DOHH2 (cell line): ENCODE measurements at regions not wholly inside any gene's neighbourhood (a gene's known extent, or its start where the extent isn't known, plus 50 kb on each side); places are given as distances from the start of the nearest gene placed in this dataset.

ENCODE experiments used
- H3F3A ChIP-seq: fragments of 200-600 bp; sonication (generic), shearing (Covaris generic); 2 replicates; pipeline ENCODE4 v1.6.0; 2016; ENCODE audit warnings: antibody characterized with exemption, mild to moderate bottlenecking; ENCODE audit not compliant: control insufficient read depth, insufficient read depth
- H3K27ac ChIP-seq: fragments of 200-600 bp; sonication (generic); 2 replicates; pipeline ENCODE4 v1.5.1; 2014; ENCODE audit warnings: low read depth, mild to moderate bottlenecking, low read length, moderate library complexity
- H3K27me3 ChIP-seq: fragments of 200-600 bp; sonication (generic); 2 replicates; pipeline ENCODE4 v1.6.1; 2014; ENCODE audit warnings: mild to moderate bottlenecking, low read length, mixed read lengths; ENCODE audit not compliant: control insufficient read depth
- H3K36me3 ChIP-seq: fragments of 200-600 bp; sonication (generic); 2 replicates; pipeline ENCODE4 v1.6.1; 2014; ENCODE audit warnings: mild to moderate bottlenecking, low read length, moderate library complexity, mixed read lengths; ENCODE audit not compliant: control insufficient read depth
- H3K4me1 ChIP-seq: fragments of 200-600 bp; sonication (generic); 2 replicates; pipeline ENCODE4 v1.6.1; 2014; ENCODE audit warnings: mild to moderate bottlenecking, low read length, mixed read lengths; ENCODE audit not compliant: control insufficient read depth
- H3K4me2 ChIP-seq: fragments of 200-600 bp; sonication (generic); 2 replicates; pipeline ENCODE4 v1.6.0; 2014; ENCODE audit warnings: mild to moderate bottlenecking, low read length, moderate library complexity
- H3K4me3 ChIP-seq: fragments of 200-600 bp; sonication (generic); 2 replicates; pipeline ENCODE4 v1.5.1; 2014; ENCODE audit warnings: mild to moderate bottlenecking, low read length, mixed read lengths
- H3K79me2 ChIP-seq: fragments of 200-600 bp; sonication (generic); 2 replicates; pipeline ENCODE4 v1.6.1; 2014; ENCODE audit warnings: mild to moderate bottlenecking, low read length, mixed read lengths; ENCODE audit not compliant: control insufficient read depth
- H3K9me2 ChIP-seq: fragments of 200-600 bp; sonication (generic); replicated peaks from 2 replicates; pipeline ENCODE4 v1.6.1; 2014; ENCODE audit warnings: mild to moderate bottlenecking, low read length, mixed read lengths; ENCODE audit not compliant: control insufficient read depth
- H3K9me3 ChIP-seq: fragments of 200-600 bp; sonication (generic); 2 replicates; pipeline ENCODE4 v1.6.1; 2014; ENCODE audit warnings: antibody characterized with exemption, low read length, mixed read lengths; ENCODE audit not compliant: control insufficient read depth, insufficient read depth
- H4K20me1 ChIP-seq: fragments of 200-600 bp; sonication (generic); 2 replicates; pipeline ENCODE4 v1.6.0; 2014; ENCODE audit warnings: low read depth, mild to moderate bottlenecking, antibody characterized with exemption, low read length, moderate library complexity; ENCODE audit not compliant: control insufficient read depth, insufficient read depth
- EZH2phosphoT487 ChIP-seq: fragments of 200-600 bp; sonication (generic); IDR thresholded peaks from 2 replicates; pipeline ENCODE4 v1.6.1; 2017; ENCODE audit warnings: borderline replicate concordance, mild to moderate bottlenecking, antibody characterized with exemption, low read length, moderate library complexity, mixed read lengths
- TF ChIP-seq, protein P1 (sequence below): fragments of 200-600 bp; sonication (generic); IDR thresholded peaks from one replicate; pipeline ENCODE4 v1.5.1; 2014; ENCODE audit warnings: antibody characterized with exemption, mild to moderate bottlenecking, low read depth, low read length; ENCODE audit not compliant: poor library complexity, severe bottlenecking

DNA sequence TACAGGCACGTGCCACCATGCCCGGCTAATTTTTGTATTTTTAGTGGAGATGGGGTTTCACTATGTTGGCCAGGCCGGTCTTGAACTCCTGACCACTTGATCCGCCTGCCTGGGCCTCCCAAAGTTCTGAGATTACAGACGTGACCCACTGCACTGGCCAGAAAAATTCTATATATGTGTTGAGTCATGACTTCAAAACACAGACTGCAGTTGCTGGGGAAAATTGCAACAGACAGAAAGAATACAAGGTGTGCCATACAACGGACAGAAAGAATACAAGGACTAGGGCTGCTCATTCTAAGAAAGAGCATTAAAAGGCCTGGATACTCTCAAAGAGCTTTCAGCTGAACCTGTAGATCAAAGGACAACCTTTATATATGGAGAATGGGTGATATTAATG is 109.6 kb upstream of the ACSL4 start:
- TF ChIP-seq EZH2phosphoT487, result no peak
- TF ChIP-seq, protein P1, sequence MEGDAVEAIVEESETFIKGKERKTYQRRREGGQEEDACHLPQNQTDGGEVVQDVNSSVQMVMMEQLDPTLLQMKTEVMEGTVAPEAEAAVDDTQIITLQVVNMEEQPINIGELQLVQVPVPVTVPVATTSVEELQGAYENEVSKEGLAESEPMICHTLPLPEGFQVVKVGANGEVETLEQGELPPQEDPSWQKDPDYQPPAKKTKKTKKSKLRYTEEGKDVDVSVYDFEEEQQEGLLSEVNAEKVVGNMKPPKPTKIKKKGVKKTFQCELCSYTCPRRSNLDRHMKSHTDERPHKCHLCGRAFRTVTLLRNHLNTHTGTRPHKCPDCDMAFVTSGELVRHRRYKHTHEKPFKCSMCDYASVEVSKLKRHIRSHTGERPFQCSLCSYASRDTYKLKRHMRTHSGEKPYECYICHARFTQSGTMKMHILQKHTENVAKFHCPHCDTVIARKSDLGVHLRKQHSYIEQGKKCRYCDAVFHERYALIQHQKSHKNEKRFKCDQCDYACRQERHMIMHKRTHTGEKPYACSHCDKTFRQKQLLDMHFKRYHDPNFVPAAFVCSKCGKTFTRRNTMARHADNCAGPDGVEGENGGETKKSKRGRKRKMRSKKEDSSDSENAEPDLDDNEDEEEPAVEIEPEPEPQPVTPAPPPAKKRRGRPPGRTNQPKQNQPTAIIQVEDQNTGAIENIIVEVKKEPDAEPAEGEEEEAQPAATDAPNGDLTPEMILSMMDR, result no peak

DNA sequence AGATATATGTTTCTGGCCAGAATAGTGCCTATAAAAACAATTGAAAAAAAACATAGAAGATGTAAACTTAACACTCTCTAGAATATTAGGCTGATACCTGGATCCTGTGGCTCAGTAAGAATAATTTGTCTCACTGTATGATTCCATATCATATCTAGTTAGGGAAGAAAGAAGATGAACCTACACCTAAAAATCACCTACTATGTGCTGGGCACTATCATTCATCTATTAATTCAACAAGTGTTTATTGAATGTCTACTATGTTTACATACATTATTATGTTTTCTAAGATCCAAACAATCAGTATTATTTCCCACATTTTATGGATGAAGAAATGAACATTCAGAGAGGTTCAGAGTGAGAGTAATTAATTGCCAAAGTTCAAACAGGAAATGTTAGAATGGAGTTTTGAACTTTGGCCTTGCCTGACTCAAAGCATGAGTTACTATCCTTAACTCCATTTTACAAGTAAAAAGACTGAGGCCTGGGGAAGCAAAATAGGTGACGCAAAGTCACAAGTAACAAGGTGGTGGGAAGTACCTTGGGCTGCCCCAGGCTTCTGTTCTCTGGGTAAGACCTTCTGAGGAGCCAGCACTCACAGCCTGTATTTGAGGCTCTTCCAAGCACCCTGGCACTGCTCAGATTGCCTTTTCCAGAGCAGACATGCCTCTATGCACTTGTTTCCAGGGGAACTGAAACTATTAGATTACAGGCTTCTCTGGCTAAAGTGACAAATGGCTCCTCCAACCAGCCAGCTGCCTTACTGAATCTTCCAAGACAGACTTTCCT is 111.1 kb upstream of the ACSL4 start:
- Histone ChIP-seq H3K79me2 (no peaks in the 10 kb centered on the region), H3K9me2 (no peaks in the 10 kb centered on the region), H3K9me3 (no peaks in the 10 kb centered on the region), H3K36me3 (no peaks in the 10 kb centered on the region), H3K4me1 (no peaks in the 10 kb centered on the region), H3K27me3 (no peaks in the 10 kb centered on the region), H3K27ac (no peak overlapping the region), H3K4me3 (no peak overlapping the region), H3F3A (no peaks in the 10 kb centered on the region), H4K20me1 (no peaks in the 10 kb centered on the region), H3K4me2 (no peak overlapping the region)
- TF ChIP-seq, protein P1, result no peak
- TF ChIP-seq EZH2phosphoT487, result no peak

More for the DNA sequence above, 109.6 kb upstream of the ACSL4 start:
- Histone ChIP-seq H3K27me3 (no peaks in the 10 kb centered on the region), H4K20me1 (no peaks in the 10 kb centered on the region), H3K9me2 (no peaks in the 10 kb centered on the region), H3K79me2 (no peaks in the 10 kb centered on the region), H3K9me3 (no peaks in the 10 kb centered on the region), H3K4me2 (no peak overlapping the region), H3K27ac (no peak overlapping the region), H3K4me1 (no peaks in the 10 kb centered on the region), H3F3A (no peaks in the 10 kb centered on the region), H3K36me3 (no peaks in the 10 kb centered on the region), H3K4me3 (no peak overlapping the region)

DNA sequence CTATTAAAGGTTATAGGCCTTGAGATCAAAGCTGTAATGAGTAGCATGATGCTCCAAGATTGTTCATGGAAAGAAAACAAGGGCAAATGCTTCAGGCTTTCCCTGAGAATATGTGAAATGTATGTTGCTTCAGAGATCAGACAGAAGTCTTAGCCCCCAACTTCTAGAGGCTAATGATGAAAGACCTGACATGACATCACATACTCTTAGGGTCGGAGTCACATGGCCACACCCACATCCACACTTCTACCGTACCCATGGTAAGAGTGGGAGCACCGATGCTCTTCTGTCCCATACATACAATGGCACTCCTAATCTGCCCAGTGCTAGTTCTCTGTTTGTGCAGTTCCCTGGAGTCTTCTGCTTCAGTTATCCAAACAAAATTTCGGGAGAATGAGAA is 111.9 kb upstream of the ACSL4 start:
- H3K9me2 ChIP-seq, result no peaks in the 10 kb centered on the region
- TF ChIP-seq, protein P1, result no peak
- TF ChIP-seq EZH2phosphoT487, result no peak
- H3K4me2 ChIP-seq, result no peak overlapping the region
- no peaks in the 10 kb centered on the region for H4K20me1 ChIP-seq
- H3K27me3 ChIP-seq, result no peaks in the 10 kb centered on the region
- H3K36me3 ChIP-seq, result no peaks in the 10 kb centered on the region
- no peaks in the 10 kb centered on the region for H3K4me1 ChIP-seq
- no peaks in the 10 kb centered on the region for H3K79me2 ChIP-seq
- H3K4me3 ChIP-seq, result no peak overlapping the region
- no peak overlapping the region for H3K27ac ChIP-seq
- H3K9me3 ChIP-seq, result no peaks in the 10 kb centered on the region
- no peaks in the 10 kb centered on the region for H3F3A ChIP-seq
